Muscle of back (tissue), 3 donors: ENCODE measurements at regions not wholly inside any gene's neighbourhood (a gene's known extent, or its start where the extent isn't known, plus 50 kb on each side); places are given as distances from the start of the nearest gene placed in this dataset.

Experiments used
- DNase-seq, 3 donors: peaks; one replicate each; pipeline versions ENCODE4 v3.0.0 to v3.0.0-alpha.2; 2013

DNA sequence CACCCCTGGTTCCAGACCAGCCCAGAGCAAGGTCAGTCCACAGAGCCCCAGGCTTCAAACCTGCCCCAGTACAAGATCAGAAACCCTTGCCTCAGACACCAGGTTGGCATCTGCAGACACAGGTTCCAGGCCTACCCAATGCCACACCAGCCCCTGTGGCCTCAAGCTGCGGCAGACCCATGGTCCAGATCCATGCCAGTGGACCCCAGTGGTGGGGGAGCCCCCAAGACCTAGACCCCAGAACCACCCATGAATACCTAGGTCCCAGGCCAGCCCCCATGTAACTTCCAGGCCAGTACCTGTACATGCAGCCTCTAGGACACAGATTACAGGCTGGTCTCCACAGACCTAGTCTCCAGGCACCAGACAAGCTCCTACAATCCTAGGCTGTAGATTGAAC is 1019.3 kb downstream of the JRKL start:
- no peak for DNase-seq

DNA sequence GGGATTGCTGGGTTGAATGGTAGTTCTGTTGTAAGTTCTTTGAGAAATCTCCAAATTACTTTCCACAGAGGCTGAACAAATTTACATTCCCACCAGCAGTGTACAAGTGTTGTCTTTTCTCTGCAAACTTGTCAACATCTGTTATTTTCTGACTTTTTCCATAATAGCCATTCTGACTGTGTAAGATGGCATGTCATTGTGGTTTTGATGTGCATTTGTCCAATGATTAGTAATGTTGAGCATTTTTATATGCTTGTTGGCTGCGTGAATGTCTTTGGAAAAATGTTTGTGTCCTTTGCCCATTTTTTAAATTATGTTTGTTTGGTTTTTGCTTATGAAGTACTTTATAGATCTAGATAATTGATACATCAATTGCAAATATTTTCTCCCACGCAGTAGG is 1025.0 kb downstream of the JRKL start:
- no peak for DNase-seq

DNA sequence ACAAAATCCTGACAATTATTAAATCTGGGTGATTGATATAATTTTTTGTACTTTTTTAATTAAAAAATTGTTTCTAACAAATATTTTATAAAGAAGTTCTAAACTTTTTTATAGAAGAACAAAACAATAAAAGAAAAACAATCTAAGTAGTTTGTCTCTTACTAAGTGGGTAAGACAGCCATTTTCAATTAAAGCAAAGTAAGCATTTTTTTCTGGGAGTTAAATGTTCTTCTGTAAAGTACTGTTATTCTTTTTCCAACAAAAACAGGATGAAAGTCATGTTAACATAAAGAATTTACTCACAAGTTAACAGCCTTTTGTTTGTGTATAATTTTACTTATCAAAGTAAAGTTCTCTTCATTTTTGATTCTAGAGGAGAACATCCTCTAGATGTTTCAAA is 1029.9 kb downstream of the JRKL start:
- DNase-seq = no peak

GRCh38 chr11:97428247-97428790 is 1038.5 kb downstream of the JRKL start:
- no peak for DNase-seq

DNA sequence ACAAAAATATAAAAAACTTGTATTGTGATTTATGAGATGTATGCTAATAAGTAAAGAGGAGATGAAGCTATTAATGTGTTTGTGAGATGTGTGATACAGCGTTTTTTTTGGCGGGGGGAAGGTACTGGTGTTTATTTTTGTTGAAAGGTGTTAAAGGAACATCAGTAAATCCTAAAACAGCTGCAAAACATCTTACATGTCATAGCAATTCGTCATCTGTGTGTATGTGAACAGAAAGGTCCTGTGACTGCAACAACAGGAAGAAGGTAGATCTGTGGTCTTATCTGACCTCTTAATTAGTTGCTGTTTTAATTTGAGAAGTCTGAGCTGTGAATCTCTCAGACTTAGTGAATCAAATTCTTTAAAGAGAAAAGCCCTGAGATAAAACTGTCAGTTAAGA is 1041.1 kb downstream of the JRKL start:
- DNase-seq = no peak

DNA sequence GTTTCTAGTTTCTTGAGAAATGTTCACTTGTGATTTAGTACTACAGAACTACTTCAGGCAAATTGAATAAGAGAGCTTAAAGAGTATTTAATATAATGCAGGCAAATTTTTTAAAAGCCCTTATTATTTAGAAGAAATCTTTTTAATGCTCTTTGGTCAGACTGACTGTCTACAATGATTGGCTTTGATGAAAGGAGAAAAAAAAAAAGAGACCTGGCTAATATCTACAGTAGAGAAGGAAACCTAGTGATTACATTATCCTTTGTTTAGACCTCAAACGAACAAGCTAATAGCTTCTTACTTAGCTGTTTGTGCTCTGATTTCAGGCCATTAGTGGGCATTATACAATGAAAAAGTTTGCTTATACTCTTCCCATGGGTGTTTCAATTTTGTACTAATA is 1043.1 kb downstream of the JRKL start:
- DNase-seq = no peak

DNA sequence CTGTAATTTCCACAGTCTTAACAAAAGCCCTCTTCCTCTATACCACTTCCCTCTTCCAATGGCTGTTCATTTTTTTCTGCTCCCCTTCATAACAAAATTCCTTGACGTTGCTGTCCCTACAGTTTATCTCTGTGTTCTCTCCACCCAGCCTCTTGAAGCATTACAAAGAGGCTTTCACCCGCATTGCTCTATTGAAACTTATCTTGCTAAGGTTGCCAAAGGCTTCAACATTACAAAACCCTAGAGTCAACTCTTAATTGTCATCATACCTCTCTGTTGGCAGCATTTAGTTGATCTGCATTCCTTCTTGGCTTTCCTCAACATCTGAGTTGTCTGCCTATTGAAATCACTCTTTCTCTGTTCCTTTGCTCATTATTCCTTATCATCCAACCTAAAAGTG is 1055.7 kb downstream of the JRKL start:
- DNase-seq = no peak

- no peak for DNase-seq
Observed at GRCh38 chr11:97451441-97451840, 1061.6 kb downstream of the JRKL start.

DNA sequence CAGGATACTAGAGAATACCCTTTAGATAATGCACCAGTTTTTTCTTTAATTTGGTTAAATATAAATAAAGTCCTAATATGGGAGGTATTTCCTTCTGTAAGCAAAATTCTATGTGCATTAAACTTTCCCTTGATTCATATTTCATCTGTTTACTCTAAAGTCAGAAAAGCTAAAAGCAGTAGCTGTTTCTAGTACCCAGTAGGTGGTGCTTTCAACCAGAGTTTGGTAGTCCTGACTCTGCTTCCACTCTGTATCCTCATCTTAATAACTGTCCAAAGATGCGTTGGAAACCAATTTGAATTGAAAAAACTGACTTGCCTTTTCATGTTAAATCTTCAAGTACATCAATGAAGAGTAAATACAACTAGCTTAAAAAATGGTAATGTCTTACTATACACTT is 1065.2 kb downstream of the JRKL start:
- peak in 2 of 3 donors; percentile 1 to 13 for DNase-seq

DNA sequence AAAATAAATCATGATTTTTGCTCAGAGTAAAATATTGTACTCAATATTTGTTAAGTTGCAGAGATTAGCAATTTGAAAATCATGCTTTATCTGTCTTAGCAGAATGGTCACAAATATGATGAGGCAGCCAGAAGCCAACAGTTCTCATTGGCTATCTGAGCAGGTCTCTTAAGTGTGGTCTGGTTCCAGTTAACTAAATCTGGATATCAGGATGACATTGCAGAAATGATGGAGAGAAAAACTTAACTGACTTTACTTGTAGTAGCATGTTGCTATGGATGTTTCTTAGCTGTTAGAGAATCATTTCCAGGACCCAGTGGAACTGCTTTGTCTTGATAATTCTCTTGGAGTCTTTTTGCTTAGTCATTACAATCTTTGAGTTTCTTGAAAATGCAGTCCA is 1070.3 kb downstream of the JRKL start:
- DNase-seq = no peak

- DNase-seq = no peak
Observed at GRCh38 chr11:97461044-97461880, 1071.4 kb downstream of the JRKL start.

GRCh38 chr11:97461934-97462333 is 1072.1 kb downstream of the JRKL start:
- no peak for DNase-seq

DNA sequence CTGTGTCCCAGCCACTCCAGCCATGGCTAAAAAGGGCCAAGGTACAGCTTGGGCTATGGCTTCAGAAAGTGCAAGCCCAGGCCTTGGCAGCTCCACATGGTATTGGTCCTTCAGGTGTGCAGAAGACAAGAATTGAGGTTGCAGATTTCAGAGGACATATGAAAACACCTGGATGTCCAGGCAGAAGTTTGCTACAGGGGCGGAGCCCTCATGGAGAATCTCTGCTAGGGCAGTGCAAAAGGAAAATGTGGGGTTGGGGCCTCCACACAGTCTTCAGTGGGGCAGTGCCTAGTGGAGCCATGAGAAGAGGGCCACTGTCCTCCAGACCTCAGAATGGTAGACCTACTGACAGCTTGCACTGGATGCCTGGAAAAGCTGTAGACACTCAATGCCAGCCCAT is 1074.1 kb downstream of the JRKL start:
- DNase-seq = no peak

- DNase-seq = no peak
Observed at GRCh38 chr11:97471480-97471879, 1081.7 kb downstream of the JRKL start.

GRCh38 chr11:97487387-97487786 is 1097.6 kb downstream of the JRKL start:
- no peak for DNase-seq

- no peak for DNase-seq
Observed at GRCh38 chr11:97498891-97499290, 1109.1 kb downstream of the JRKL start.

- DNase-seq = no peak
Observed at GRCh38 chr11:97502201-97502600, 1112.4 kb downstream of the JRKL start.

GRCh38 chr11:97506076-97506759 is 1116.4 kb downstream of the JRKL start:
- DNase-seq = no peak

- no peak for DNase-seq
Observed at GRCh38 chr11:97514446-97514845, 1124.6 kb downstream of the JRKL start.

- no peak for DNase-seq
Observed at GRCh38 chr11:97516688-97517087, 1126.9 kb downstream of the JRKL start.

- no peak for DNase-seq
Observed at GRCh38 chr11:97525273-97525672, 1135.5 kb downstream of the JRKL start.

GRCh38 chr11:97537407-97538150 is 1147.8 kb downstream of the JRKL start:
- no peak for DNase-seq

GRCh38 chr11:97544431-97544830 is 1154.6 kb downstream of the JRKL start:
- DNase-seq = no peak
